Stimulated activated CD4-positive, alpha-beta T cell treated with anti-CD3 and anti-CD28 coated beads, Interleukin-4, amount 100 ng/mL, for 4 hours (primary cell): ENCODE measurements at regions not wholly inside any gene's neighbourhood (a gene's known extent, or its start where the extent isn't known, plus 50 kb on each side); places are given as distances from the start of the nearest gene placed in this dataset.
"Not testable (repeated sequence)": the region's sequence is repeated elsewhere in the genome, so short reads cannot be mapped to it uniquely, and the experiment has no call there.

Experiments
- DNase-seq, 2 experiments: peaks; one replicate each; pipeline ENCODE4 v3.0.0-alpha.2; 2020

DNA sequence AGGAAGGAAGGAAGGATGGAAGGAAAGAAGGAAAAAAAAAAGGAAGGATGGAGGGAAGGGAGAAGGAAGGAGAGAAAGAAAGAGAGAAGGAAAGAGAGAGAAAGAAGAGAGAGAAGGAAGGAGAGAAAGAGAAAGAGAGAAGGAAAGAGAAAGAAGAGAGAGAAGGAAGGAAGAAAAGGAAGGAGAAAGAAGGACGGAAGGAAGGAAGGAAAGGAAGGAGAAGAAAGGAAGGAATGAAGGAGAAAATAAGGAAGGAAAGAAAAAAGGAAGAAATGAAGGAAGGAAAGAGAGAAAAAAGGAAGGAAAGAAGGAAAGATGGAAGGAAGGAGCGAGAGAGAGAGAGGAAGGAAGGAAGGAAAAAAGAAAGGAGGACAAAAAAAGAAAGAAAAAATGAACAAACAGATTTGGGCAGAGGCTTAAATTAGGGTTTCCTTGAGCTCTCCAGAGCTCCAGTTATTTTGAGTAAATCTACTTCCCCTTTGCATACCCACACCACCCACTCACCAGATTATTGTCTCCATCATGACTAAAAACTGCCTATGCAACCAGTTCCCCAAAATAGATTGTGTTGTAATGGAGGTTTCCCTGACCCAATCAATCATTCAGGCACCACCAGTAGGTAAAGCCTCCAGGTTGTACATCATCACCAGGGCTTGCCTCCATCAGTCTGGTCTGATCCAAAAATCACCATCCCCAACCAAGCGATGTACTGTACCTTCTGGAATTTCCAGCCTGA, 1722.9 kb upstream of the PCDH10 start:
- no peak for DNase-seq

DNA sequence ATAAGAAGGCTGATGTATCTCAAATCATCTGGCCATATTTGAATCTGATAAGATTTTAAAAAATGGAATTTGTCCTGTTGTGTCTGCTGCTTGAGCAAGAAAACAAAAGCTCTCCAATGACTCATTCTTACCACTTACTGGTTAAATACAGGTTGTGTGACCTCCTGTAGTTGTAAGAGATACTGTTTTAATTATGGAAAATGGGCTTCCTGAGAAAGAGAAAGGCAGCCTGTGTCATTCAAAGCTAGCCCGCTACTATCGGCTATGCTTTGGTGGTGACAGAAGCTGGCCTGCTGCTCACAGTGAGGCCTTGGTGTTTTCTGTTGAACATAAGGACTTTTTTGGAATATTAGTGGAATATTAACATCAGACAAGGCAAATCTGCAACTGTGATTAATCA, 1722.1 kb upstream of the PCDH10 start:
- no peak for DNase-seq

DNA sequence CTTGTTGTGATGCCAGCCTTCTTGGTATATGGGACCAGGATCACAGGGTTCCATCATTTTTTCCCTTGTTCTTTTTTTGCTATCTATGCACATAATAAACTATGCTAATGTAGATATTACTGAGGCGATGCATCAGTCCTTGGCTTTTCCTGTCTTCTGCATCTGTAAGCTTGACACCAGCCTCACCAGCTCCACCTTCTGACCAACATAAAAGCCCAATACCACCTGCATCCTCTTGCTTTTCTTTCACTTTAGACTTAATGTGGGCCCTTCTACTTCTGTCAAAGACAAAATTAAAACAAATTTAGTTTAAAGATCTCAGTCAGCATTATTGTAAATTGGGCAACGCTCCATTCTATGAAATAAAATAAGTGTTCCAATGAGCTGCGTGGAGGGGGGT, 1718.8 kb upstream of the PCDH10 start:
- DNase-seq: no peak

DNA sequence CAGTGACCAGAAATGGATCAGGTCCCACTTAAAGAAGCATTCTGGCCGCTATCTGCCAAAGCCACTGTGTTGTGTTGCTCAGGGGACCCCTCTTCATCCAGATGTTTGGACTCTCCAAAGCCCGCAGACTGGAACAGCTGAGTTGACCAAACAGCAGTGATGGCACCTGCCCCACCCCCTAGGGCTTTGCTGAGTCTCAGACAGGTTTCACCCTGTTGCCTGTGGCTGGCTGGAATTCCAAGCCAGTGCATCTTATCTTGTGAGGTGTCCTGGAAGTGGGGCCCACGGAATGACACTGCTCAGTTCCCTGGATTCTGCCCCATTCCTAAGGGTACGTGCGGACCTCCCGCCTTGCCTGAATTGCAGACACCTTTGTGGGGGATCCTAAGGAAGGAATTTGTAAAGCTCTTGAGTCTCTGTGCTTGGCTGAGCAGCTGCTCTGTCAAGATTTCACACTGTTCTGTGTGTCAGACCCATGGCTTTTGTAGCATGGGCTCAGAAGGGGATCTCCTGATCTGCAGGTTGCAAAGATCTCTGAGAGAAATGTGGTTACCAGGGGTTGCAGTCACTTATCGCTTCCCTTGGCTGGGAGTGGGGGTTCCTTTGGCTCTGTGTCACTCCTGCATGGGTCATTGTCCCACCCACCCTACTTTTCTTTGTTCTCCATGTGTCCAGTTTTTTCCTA, 1707.9 kb upstream of the PCDH10 start:
- no peak for DNase-seq

DNA sequence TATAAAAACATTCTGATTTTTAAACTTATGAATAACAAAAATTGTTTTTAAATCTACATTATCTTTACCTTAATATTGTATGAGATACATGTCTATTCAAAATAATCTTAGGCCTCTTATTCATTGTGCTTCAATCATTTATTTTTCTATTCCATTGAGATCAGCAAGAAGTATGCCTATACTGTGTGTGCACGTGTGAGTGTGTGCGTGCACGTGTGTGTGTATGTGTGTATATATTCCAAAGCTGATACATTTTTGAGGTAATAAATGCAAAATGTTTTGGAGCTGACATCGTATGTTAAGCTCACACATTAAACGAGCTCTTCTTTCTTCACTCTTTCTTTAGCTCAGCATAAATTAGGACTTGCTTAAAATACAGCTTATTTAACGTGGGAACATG, 1701.2 kb upstream of the PCDH10 start:
- DNase-seq: no peak

DNA sequence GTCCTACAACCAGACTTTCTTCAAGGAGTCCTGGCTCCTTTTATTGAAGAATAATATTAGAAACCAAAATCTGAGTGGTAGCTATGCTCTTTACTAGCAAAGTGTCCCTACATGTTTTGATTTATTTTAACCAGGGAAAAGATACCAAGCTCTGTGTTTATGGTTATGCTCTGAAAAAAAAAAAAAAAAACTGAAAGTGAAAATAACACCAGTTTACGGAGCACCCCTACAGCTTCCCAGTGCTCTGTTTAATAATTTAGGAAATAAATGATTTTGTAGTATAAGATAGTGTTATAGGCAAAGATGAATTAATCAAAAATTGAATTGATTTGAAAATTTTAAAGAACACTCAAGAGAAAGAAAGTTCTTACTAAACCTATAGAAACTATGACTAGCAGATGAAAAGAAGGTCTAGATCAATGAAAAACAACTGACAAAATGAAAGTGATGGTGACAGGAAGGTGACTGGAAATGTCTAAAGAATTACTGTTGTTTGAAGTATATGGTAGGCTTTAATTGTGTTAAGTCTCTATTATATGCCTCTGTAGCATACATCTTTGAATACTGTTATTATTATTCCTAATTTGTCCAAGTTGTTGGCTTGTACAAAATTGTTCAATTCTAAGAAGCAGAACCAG, 1698.4 kb upstream of the PCDH10 start:
- DNase-seq: no peak

DNA sequence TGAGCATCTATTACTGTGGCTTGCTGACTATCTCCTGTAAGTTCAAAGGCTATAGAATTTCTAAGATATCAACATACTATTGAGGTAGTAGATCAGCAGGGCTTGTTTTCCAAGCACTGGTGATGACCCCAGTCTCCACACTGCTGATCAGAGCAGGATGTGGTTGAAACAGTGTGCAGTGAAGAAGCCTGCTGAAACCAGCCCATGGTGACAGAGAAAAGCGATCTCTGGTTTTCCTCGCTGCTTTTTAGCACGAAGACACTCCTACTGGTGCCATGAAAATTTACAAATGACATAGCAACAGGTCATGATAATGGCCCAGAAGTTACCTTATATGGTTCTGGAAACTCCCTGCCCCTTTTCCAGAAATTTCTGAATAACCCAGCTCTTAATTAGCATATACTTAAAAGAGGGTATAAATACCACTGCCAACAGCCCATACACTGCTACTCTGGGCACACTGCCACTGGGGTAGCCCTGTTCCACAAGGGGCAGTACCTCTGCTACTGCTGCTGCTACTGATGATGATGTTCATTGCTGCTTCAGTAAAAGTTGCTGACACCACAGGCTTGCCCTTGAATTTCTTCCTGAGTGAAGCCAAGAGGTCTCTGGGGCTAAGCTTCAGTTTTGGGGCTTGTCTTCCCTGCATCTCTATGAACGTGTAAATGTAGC, 1689.5 kb upstream of the PCDH10 start:
- no peak for DNase-seq

DNA sequence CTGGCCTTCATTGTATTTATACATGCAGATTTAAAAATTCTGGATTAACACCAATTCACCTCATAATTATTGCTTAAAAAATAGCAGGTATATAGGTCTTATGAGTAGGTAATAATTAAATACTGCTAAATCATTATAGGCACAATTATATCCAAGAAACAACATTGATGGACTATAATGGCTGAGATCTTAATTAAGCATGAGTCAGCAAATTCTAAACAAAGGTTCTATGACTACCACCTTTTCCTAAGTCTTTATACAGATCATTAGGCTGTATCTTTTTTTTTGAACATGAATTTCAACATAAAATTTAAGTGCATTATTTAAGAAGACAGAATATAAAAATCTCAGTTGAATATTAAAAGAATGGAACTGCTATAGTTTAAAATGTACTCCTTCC, 1678.7 kb upstream of the PCDH10 start:
- no peak for DNase-seq

GRCh38 chr4:131488772-131489171, 1660.3 kb upstream of the PCDH10 start:
- DNase-seq: no peak

GRCh38 chr4:131496211-131496610, 1652.9 kb upstream of the PCDH10 start:
- not testable (repeated sequence) for DNase-seq

GRCh38 chr4:131499141-131499873, 1649.8 kb upstream of the PCDH10 start:
- no peak for DNase-seq

- DNase-seq: no peak
These were observed 1639.6 kb upstream of the PCDH10 start for GRCh38 chr4:131509521-131509920.

DNA sequence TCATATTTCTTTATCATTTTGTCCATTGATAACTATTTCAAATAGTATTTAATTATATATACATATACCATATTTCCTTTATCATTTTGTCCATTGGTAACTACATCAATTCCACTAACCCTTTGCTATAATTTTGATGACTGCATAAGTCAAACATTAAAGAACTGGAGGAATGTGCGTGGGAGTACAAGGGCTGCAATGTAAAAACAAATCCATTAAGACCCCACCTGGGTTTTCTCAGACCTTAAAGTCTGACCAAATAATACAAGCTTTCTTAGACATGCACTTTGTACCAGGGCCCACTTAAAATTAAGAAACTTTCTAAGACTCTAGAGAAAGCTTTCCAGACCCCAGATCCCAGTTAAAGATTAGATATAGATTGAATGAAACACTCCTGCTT, 1622.4 kb upstream of the PCDH10 start:
- no peak for DNase-seq

DNA sequence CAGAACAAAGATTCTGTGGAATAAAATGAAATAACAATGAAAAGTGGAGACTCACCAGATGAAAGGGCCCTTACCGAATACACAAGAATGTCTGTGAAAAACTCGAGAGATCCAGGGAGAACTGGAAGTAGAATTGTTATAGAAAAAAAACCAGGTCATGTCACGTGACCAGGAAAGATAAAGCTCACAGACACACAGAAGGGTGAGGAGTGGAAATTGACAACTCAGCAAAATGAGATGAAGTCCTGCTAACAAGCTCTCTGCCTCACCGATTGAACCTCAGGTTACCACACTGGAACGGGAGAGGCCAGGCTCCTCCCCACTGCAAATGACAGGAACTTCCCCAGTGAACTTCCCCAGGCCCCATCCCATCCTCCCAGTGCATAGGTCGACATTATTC, 1618.0 kb upstream of the PCDH10 start:
- no peak for DNase-seq

DNA sequence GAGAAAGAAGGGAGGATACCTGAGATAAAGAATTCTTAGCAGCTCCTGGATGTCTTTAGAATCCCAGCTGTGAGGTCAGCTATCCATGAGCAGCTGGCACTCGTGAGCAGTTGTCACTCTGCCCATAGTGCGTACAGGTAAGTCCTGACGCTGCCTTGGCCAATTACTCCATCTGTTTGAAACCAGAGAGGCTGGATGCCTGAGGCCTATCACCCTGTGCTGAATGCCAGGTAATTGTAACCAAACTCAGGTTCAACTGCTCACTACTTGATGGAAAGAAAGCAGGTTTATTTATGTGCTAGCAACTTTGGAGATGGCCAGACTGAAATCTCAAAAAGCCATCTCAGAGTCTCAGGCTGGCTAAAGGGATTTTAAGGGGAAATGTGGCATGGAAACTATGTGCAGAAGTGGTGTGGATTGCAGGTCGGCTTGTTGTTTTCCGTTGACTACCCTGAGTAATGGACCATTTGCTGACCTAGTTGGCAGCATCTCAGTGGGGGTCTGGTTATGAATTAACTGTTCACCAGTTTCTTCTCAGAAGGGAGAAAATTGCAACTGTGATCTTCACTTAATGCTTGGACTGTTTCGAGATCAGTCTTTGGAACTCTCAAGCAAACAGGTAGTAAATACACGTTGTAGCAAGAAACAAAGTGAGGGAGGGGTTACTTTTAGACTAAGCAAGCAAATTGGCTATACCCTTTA, 1614.0 kb upstream of the PCDH10 start:
- DNase-seq: no peak

DNA sequence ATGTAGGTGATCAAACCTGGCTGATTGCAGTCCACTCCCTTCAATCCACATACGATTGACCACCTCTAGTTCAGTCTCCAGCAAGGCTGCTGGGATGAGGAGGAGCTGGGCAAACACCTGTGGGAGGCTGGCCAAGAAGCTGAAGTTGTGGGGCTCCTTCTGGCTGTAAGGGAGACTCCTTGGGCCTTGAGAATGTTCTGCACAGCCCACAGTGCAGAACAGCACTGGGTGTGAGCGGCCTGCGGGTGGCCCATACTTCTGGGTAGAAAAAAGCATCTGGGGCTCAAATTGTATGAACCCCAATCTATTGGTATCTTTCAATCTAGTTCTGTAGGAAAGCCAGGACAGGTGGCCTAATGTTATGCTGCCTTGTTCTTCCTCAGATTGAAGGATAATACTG, 1608.8 kb upstream of the PCDH10 start:
- no peak for DNase-seq

- no peak for DNase-seq
These were observed 1601.5 kb upstream of the PCDH10 start for GRCh38 chr4:131547506-131547981.

- DNase-seq: no peak
These were observed 1597.8 kb upstream of the PCDH10 start for GRCh38 chr4:131551306-131551705.

GRCh38 chr4:131566026-131566425, 1583.1 kb upstream of the PCDH10 start:
- DNase-seq: no peak

DNA sequence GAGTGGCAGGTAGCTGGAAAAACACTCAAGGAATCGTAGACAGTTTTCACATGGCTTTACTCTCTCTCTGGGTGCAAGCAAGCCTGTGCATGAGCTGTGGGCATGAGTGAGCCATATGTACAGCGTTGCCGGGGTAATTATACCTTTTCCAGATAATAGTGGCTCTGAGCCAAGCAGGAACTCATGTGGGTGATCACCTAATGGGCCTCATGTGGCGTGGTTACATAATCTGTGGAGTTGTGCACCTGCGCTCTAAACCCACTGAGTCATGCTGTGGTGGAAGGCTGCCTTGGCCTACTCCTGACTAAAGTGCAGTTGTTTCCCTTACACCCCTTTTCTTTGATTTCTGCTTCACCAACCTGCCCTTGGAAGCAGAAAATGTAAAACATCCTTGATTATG, 1564.5 kb upstream of the PCDH10 start:
- DNase-seq: no peak

DNA sequence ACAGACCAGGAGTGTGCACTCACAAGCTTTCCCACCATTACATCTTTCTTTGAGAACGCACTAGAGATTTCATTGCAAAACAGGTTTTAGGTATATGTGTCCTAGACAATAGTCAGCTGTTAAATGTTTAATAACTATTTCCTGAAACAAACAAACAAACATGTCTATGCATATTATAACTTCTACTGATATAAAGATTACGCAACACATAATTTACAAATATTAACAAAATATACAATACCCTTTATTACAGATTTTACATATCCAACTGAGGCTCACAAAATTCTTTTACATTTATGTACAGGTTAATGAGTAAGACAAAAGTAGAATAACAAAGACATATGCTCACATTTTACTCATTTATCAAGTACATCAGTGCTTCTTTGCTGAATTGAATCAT, 1554.0 kb upstream of the PCDH10 start:
- DNase-seq: no peak

- no peak for DNase-seq
These were observed 1545.4 kb upstream of the PCDH10 start for GRCh38 chr4:131603705-131604104.
